GM12872 (cell line): ENCODE measurements at regions not wholly inside any gene's neighbourhood (a gene's known extent, or its start where the extent isn't known, plus 50 kb on each side); places are given as distances from the start of the nearest gene placed in this dataset.

Source experiments
- CTCF ChIP-seq: IDR thresholded peaks from 3 replicates; pipeline ENCODE4 v1.5.1; 2011; ENCODE audit warnings: low read depth, mild to moderate bottlenecking, low read length, moderate library complexity; ENCODE audit not compliant: insufficient read depth

GRCh38 chr12:19833775-19834501, 394.6 kb downstream of the AEBP2 start:
- no peak for TF ChIP-seq CTCF

- no peak for TF ChIP-seq CTCF
Observed at GRCh38 chr12:19834592-19834991, 395.3 kb downstream of the AEBP2 start.

DNA sequence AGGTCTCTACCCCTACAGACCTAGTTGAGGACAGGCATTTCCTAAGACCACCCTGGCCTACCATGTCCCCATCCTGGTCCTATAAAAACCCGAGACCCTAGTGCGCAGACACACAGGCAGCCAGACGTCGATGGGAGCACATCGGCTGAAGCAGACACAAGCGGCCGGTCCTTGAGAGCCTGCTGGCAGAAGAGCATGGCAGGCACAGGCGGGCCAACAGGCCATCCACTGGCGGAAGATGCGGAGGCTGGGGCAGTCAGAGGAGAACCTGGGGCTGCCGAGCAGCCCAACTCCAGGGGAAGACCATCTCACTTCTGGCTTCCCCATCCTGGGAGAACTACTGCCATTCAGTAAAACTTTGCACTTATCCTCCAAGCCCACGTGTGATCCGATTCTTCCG, 396.8 kb downstream of the AEBP2 start:
- TF ChIP-seq CTCF, result no peak

DNA sequence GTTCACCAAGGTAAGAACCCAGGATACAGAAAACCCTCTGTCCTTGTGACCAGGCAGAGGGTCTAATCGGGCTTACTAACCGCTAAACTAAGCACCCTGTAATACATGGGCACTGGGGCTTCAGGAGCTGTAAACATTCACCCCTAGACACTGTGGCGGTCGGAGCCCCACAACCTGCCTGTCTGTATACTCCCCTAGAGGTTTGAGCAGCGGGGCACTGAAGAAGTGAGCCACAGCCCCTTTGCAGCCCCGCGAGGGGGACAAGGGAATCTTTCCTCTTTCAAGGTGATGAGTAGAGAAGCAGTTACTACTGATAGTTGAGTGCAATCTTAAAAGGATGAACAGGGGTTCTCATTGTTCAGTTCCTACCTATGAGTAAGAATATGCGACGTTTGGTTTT, 397.2 kb downstream of the AEBP2 start:
- TF ChIP-seq CTCF, result no peak

- no peak for TF ChIP-seq CTCF
Observed at GRCh38 chr12:19837543-19837942, 398.3 kb downstream of the AEBP2 start.

GRCh38 chr12:19841451-19841850, 402.2 kb downstream of the AEBP2 start:
- TF ChIP-seq CTCF, result no peak

- no peak for TF ChIP-seq CTCF
Observed at GRCh38 chr12:19842116-19842515, 402.8 kb downstream of the AEBP2 start.
